ENCODE measurements at regions not wholly inside any gene's neighbourhood (a gene's known extent, or its start where the extent isn't known, plus 50 kb on each side); places are given as distances from the start of the nearest gene placed in this dataset.
A peak's percentile ranks its signal among the peaks of the same experiment; 100 is the strongest.
"Not testable (repeated sequence)": the region's sequence is repeated elsewhere in the genome, so short reads cannot be mapped to it uniquely, and the experiment has no call there.

DNA sequence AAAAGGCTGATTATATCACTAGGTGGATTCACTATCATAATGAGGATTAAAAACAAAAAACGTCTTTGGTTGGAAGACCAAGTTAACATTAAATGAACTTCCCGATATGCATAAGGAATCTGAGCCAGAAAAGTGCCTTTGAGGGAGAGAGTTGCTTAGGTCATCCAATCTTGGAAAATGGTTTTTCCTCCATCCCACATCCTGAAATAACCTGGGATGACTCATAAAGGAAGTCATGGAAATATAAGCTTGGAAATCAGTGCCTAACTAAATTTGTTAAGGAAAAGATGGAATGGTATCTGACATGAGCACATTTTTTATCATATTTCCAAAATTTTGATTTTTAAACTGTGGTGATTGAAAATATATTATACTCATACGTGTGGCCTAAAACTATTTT, 66.0 kb downstream of the KBTBD8 start:
- no peak for DNase-seq

DNA sequence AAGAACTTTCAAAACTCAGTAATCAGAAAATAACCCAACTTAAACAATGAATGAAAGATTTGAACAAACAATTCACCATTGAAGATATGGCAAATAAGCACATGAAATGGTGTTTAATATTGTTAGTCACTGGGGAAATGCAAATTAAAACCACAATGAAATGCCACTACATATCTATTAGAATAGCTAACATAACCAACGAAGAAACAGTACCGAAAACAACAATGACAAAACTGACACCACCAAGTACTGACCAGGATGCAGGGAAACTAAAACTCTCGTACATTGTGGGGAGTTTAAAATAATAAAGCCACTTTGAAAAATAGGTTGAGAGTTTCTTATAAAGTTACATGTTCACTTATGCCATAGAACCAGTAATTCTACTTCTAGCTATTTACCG, 69.1 kb downstream of the KBTBD8 start:
- no peak for DNase-seq

DNA sequence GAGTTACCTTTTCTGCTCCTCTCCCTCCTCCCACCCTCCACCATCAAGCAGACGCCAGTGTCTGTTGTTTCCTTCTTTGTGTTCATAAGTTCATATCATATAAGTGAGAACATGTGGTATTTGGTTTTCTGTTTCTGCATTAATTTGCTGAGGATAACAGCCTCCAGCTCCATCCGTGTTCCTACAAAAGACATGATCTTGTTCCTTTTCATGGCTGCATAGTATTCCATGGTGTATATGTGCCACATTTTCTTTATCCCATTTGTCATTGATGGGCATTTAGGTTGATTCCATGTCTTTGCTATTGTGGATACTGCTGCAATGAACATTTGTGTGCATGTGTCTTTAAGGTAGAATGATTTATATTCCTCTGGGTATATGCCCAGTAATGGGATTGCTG, 74.5 kb downstream of the KBTBD8 start:
- DNase-seq: not testable (repeated sequence)

DNA sequence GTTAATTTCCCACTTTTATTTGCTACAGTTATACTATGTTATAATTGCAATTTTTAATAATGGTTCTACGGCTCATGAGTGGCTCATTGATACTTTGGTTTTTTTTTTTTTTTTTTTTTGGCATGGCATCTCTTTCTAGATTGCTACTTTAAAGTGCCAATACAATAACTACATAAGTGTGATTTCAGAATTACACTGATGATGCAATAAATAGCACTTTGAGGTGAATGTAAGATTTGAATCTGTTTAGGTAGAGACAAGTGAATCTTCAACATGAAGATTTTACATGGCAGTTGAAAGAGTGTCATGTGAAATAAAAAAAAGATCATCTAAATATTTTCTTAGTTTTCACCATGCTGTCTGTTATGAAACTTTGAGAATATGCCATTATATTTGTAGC, 75.7 kb downstream of the KBTBD8 start:
- DNase-seq: no peak

DNA sequence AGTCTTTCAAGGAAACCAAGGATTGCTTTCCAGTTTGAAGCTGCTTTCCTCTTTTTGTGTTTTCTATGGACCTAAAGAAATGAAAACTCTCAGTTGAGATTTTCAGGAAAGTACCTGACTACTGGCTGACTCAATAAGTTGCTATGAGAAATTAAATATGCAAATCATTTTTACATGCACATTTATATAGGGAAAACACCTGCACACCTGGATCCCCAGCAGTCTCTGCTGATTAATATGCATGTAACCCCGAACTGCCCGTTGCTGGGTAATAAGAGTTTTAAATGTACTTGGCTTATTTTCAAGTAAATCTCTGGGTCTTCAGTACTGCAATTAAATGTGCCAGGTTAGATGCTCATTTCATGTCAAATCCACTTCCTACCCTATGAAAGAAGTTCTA, 77.2 kb downstream of the KBTBD8 start:
- DNase-seq: no peak

DNA sequence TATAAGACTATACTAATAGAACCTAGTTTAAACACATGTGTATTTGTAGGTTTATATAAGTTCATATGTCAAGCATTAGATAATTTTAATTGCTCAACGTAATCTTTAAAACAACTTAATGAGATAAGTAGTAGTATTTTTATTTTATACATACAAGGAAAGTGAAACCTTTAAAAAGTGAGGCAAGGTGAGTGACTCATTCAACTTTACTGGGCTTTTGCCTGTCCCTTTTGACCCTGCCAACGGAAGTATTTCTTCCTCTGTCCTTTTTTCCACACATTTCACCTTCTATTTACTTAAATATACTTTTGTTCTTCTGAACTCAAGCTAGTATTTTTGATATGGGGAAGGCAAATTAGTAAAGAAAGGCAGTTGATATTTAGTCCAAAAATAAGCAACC, 78.5 kb downstream of the KBTBD8 start:
- no peak for DNase-seq

DNA sequence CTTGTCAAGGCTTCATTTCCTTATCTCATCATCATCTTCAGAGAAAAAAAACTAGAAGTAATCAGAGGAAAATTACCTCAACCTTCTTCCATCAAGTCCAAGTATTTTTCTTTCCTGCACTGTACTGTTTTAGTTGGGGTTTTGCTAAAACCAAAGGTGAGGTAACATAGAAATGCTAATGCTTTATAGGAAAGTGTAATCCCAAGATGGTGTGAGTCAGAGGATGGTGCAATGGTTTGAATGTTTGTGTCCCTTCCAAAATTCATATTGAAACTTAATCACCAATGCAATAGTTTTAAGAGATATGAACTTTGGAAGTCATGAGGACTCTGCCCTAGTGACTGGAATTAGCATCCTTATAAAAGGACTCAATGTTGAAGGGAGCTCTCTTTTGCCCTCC, 79.5 kb downstream of the KBTBD8 start:
- no peak for DNase-seq

DNA sequence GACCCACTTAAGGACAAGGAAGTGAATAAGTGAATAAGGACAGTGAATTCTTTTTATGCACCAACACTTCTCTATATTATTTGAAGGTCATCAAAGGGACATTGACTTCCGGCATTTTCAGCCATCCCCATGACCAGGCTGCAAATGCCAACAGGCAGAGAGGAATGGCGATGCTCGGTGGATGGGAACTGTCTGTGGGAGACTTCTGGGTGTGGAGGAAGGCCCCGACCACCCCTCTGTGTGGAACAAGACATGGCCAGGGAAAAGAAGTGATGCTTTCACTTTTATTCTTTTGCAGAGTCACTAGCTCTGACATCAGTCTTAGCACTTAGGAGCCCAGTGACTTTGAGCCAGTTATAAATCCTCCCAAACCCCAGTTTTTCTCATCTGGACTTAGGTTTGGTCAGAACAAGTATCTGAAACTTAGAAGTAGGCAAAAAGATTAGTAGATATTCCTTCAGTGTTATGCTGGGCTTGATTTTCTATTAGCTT, 84.5 kb downstream of the KBTBD8 start:
- DNase-seq: no peak

DNA sequence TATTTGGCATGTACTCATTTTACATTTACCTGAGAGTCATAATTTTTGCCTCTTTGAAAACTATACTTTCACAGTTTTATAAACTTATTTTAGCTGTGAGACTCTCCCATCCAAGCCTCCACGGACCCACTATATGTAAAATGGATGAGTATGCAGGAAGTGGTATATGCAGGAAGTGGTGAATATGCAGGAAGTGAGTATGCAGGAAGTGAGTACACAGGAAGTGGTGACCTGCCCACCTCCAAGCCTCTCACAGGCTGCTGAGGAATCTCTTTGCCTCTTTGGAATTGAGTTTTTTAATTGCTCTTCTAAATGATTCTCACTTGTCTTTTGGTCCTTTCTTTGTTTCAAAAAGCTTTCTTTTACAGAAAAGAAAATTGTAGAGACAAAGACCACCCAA, 85.2 kb downstream of the KBTBD8 start:
- no peak for DNase-seq

DNA sequence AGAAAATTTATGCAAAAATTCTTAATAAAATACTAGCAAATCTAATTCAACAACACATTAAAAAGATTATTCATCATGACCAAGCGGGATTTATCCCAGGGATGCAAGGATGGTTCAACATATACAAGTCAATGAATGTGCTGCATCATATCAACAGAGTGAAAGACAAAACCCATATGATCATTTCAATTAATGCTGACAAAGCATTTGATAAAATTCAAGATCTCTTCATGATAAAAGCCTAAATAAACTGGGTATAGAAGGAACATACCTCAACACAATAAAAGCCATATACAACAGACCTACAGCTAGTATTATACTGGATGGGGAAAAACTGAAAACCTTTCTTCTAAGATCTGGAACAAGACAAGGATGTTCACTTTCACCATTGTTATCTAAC, 89.7 kb downstream of the KBTBD8 start:
- DNase-seq: no peak

DNA sequence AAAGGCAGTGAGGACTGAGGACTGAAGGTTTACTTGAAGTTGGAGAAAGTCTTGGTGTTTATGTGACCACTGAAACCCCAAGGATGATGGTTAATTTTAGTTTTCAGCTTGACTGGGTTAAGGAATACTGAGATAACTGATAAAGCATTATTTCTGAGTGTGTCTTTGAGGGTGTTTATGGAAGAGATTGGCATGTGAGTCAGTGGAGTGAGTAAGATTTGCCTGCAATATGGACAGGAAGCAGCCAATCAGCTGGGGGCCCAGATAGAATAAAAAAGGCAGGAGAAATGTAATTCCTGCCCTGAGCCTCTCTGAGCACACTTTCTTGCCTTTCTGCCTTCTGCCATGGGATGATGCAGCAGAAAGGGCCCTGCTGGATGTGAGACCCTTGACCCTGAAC, 92.4 kb downstream of the KBTBD8 start:
- DNase-seq: no peak

DNA sequence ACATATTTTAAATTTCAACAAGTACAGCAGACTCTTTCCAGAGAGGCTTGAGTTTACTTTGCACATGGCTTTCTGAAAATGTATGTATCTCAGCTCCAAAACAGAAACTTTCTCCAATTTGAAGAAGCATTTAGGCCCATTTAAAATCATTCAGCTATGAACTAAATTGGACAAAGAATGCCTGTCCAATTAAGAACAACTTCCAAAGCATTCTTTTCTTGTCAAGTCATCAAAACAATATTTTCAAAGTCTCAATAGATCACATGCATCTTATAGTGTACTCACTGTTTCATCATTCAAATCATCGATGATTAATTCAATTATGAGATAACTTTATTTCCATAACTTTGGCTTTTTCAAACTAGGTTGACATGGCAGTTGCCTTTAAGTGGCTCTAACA, 95.2 kb downstream of the KBTBD8 start:
- DNase-seq: no peak

DNA sequence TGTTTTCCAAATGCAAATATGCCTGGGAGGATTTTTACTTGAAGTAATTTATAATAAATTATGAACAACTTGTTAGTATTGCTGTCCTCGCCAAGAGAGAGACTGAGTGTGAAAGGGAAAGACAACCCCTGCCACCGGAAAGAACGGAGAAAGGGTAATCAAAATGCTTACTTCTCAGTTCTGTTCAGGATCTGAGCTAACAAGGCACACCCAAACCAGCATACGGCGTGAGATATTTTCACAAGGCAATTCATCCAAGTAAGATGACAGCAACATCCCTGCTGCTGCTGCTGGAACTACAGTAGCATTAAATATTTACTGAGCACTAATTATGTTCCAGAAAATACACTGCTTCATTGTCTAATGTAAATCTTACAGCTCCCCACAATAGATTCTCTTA, 96.1 kb downstream of the KBTBD8 start:
- no peak for DNase-seq

DNA sequence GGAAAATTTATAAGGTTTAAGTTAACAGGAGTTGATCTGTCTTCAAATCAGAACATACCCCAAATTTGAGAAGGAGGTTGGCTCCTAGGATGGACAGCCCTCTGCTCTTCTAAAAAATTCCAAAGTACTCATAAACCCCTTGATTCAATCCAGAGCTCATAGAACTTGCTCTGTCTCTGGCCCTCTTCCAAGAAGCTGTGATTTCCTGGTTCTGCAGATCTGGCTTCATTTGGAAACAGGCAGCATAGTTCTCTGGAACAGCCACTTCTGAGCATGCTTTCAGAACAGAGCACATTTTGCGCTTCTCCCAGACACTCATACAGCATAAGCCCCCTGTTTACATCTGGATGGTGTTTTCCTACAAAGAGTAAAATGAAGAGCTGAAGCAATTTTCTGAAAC, 96.7 kb downstream of the KBTBD8 start:
- no peak for DNase-seq

DNA sequence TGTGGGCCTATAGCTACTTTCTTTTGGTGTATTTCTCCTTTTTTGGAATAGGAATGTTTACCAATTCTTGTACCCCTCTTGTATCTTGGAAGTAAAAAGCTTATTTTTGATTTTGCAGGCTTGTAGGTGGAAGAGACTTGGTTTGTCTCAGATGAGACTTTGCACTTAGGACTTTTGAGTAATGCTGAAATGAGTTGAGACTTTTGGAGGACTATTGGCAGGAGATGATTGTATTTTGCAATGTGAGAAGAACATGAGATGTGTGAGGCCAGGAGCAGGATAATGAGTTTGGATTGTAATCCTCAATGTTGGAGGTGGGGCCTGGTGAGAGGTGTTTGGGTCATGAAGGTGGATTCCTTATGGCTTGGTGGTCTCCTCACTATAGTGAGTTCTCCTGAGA, 106.3 kb downstream of the KBTBD8 start:
- no peak for DNase-seq

DNA sequence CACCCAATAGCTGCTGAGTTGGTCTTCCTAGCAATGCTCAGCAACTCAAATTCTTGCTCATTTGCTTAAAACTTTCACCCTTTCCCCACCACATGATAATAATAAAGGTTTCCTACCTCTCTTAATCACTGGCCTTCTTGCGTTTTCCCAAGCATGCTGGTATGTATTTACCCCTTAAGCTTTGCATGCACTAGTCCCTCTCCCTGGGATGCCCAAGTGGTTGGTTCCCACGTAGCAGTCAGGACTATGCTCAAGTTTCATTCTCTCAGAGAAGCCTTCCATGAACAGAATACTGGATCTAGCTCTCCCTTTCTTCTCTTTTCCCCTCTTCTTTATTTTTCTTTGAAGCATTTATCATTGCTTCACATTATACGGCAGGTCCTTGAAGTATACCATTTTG, 108.8 kb downstream of the KBTBD8 start:
- DNase-seq: no peak

DNA sequence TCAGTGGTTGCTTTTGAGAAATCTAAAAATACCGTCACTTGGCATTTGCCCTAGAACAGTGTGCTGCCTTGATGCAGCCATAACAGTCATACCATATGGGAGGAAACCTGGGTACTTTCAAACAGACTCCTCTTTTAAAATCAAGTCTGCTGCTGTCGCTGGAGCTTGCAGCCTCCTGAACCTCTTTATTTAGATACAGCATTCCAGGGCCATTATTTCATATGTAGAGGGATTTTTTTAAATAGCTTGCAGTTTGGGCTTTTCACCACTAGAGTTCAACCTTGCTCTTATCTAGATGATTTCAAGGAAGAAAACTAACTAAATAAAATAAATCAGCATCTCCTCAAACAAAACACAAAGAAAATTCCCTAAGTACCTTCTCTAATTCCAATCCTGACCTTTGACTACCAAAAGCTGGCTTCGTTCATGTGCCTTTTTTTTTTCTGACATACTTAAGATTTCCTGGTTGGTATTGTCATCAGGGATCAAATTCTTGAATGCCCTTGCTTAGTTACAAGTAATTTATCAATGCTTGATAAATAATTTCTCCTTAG, 111.6 kb downstream of the KBTBD8 start:
- DNase-seq: peak; percentile 46

DNA sequence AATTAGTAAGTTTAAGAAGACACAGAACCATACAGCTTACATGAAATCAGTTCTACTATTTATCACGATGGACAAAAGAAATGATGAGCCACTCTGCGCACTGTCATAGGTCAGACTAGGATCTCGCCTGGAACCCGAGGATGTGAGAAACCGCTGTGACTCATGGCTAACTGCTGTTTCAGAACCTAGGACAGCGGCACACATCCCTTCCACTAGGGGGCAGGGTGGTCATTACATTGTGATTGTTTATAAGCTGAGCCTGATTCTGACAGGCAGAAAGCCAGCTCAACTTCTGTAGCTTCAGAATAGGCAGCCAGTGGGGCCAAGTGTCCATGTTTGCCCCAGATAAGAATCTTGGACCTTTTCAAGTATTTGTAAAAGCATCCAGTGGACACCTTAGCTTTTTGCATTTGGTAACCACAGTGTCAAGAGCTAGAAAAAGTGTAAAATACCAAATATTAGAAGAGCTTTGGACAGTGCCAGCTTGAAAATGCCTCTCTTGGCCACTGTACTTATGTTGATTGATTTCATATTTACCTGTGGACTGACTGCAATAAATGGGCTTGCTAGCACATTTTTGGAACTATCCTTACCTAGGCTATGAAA, 115.8 kb downstream of the KBTBD8 start:
- peak; percentile 51 for DNase-seq

DNA sequence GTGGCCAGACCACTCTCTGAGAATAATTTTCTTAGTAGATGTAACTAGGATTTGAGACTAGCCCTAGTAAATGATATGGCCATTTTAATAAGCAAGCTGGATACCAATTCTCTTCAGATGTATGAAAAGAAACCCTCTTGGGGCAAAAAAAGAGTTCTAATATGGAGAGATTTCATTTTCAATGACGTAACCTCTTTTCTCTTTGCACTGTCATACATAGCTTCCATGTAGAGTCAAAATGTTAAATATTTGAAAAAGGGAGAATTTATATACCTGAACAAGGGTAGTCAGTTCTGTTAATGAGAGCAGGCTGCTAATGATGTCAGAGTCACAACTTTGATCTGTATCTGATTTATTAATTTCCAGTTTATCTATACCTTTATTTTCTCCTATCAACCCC, 120.0 kb downstream of the KBTBD8 start:
- DNase-seq: no peak

DNA sequence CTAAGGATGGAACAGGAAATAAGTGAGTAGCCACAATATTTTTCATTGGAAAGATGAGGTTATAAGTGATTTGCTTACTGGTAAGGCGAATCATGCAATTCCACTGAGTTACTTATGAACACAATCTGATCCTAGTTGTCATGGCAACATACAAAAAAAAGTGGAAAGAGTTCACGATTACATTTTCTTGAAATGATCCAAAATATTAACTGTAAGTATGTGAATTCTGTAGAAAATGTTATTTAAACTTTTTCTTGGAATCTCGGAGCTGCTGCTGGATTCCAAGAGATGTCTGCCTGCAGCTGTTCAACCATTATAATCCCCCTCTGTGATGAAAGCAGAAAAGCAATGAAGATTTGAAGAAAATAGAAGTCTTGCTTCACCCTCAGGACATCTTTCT, 120.5 kb downstream of the KBTBD8 start:
- DNase-seq: no peak

DNA sequence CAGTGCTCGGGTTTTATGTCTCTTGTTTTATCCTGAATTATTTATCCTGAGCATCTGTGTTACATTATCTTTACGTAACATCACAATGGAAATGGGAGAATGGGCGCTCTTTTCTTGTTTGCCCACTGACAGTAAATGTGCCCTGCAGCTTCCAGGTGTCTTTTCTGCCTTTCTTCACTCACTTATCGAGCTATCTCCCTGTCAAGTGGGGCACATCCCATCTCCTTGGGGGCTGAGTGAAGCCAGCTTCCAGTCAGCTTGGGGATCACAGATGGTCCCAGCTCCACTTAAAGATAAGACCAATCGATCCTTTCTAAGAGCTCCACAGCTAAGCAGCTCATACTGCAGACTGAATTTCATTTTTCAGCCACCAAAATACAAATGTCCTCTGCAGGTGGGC, 125.8 kb downstream of the KBTBD8 start:
- DNase-seq: no peak

DNA sequence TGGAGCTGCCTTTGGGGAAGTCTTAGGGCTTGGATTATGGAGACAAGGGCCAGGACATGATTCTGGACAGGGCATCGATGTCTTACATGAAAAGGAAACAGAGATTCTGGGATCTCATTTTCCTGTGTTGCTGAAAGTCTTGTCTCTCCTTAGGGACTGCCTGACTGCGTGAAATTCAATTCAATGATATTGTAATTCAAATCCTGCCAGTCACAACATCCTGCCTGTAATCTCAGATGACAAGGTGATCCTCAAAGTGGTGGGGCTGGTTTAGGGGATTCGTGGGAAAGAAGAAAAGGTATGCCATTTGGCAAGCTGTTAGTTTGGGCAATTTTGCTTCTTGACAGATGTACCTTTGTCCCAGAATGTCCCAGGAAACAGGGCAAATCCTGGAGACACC, 129.1 kb downstream of the KBTBD8 start:
- no peak for DNase-seq

DNA sequence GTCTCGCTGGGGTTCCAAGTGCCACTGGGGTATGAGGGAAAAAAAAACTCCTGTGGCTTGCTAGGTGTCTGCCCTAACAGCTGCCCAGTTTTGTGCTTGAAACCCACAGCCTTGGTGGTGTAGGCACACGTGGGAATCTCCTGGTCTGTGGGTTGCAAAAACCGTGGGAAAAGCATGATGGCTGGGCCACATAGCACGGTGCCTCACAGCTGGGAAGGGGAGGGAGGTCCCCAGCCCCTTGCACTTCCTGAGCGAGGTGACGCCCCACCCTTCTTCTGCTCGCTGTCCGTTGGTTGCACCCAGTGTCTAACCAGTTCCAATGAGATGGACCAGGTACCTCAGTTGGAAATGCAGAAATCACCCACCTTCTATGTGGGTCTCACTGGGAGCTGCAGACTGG, 144.3 kb downstream of the KBTBD8 start:
- DNase-seq: no peak

DNA sequence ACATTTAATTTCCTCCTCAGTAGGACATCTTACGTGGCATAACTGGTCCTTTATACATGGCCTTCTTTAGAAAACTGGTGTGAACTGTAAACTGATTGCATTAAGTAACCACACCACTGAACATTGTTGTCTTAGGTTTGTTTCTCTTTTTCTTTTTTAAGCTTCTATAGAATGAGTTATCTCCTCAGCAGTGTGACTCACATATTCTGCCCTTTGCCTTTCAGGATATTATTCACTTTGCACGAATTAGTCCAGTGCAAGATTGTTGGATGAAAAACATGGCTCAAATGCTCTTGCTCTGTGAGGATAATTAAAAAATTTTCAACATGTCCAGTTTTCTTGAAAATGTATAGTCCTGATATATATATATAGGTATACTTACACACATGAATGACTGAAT, 147.6 kb downstream of the KBTBD8 start:
- no peak for DNase-seq

DNA sequence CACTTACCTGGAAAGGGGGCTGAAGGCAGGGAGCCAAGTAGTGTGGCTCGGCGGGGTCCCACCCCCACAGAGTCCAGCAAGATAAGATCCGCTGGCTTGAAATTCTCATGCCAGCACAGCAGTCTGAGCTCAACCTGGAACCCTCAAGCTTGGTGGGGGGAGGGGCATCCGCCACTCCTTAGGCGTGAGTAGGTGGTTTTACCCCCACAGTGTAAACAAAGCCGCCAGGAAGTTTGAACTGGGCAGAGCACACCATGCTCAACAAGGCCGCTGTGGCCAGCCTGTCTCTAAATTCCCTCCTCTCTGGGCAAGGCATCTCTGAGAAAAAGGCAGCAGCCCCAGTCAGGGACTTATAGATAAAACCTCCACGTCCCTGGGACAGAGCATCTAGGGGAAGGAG, 156.3 kb downstream of the KBTBD8 start:
- no peak for DNase-seq

DNA sequence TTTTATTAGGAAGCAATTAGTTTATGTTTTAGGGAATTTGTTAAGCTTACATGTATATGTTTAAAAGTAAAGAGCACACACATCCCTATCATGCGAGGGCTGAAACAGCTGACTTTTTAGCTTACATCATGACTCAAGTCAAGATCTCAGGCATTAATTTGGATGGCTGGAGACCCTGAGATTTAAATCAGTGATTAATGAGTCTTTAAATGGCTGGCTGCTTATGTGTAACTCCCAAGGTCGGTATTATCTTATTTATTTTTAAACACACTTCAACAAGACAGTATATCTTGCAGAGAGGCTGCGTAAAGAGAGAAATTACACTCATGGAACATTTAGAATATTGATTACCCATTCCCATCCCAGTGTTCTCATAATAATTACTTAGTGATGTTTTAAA, 169.4 kb downstream of the KBTBD8 start:
- DNase-seq: no peak
